ENCODE measurements at regions not wholly inside any gene's neighbourhood (a gene's known extent, or its start where the extent isn't known, plus 50 kb on each side); places are given as distances from the start of the nearest gene placed in this dataset.
"Not testable (repeated sequence)": the region's sequence is repeated elsewhere in the genome, so short reads cannot be mapped to it uniquely, and the experiment has no call there.

GRCh38 chr9:7443541-7443940, 356.0 kb downstream of the DMAC1 start:
- no peaks in the 10 kb centered on the region for H3K36me3 ChIP-seq
- H3K9me3 ChIP-seq = no peaks in the 10 kb centered on the region
- H3K27ac ChIP-seq = no peak overlapping the region
- DNase-seq (ENCODE audit: low spot score in 2 of 2) = no peak
- no peaks in the 10 kb centered on the region for H3K4me1 ChIP-seq
- intact Hi-C loops (cut with DNase I) = no loop called here
- no peak for TF ChIP-seq CTCF (IDR thresholded peaks at IDR 0.05)
- H3K4me3 ChIP-seq = no peak overlapping the region
- no peaks in the 10 kb centered on the region for H3K27me3 ChIP-seq

- H3K27me3 ChIP-seq = no peaks in the 10 kb centered on the region
- H3K9me3 ChIP-seq = no peaks in the 10 kb centered on the region
- no peak for DNase-seq (ENCODE audit: low spot score in 2 of 2)
- intact Hi-C loops (cut with DNase I) = no loop called here
- H3K4me3 ChIP-seq = no peak overlapping the region
- no peaks in the 10 kb centered on the region for H3K4me1 ChIP-seq
- TF ChIP-seq CTCF (IDR thresholded peaks at IDR 0.05) = no peak
- H3K27ac ChIP-seq = no peak overlapping the region
- H3K36me3 ChIP-seq = no peaks in the 10 kb centered on the region
Measured at GRCh38 chr9:7439355-7439995, 360.1 kb downstream of the DMAC1 start.

- Histone ChIP-seq H3K4me3 (no peak overlapping the region), H3K4me1 (no peaks in the 10 kb centered on the region), H3K9me3 (peaks cover 0 to 11% of the 10 kb centered on the region in 2 donors), H3K27ac (no peak overlapping the region), H3K27me3 (no peaks in the 10 kb centered on the region), H3K36me3 (no peaks in the 10 kb centered on the region)
- no peak for DNase-seq (ENCODE audit: low spot score in 2 of 2)
- no peak for TF ChIP-seq CTCF (IDR thresholded peaks at IDR 0.05)
- intact Hi-C loops (cut with DNase I) = no loop called here
Measured at GRCh38 chr9:7436754-7437153, 362.8 kb downstream of the DMAC1 start.

GRCh38 chr9:7433508-7434292, 365.9 kb downstream of the DMAC1 start:
- H3K27ac ChIP-seq = no peak overlapping the region
- H3K27me3 ChIP-seq = no peaks in the 10 kb centered on the region
- DNase-seq (ENCODE audit: low spot score in 2 of 2) = no peak
- intact Hi-C loops (cut with DNase I) = no loop called here
- H3K4me3 ChIP-seq = no peak overlapping the region
- TF ChIP-seq CTCF (IDR thresholded peaks at IDR 0.05) = no peak
- H3K4me1 ChIP-seq = no peaks in the 10 kb centered on the region
- H3K9me3 ChIP-seq = peaks cover 0 to 15% of the 10 kb centered on the region in 2 donors
- H3K36me3 ChIP-seq = no peaks in the 10 kb centered on the region

GRCh38 chr9:7432989-7433388, 366.6 kb downstream of the DMAC1 start:
- no peaks in the 10 kb centered on the region for H3K27me3 ChIP-seq
- TF ChIP-seq CTCF (IDR thresholded peaks at IDR 0.05) = no peak
- H3K9me3 ChIP-seq = peaks cover 0 to 15% of the 10 kb centered on the region in 2 donors
- H3K4me1 ChIP-seq = no peaks in the 10 kb centered on the region
- DNase-seq (ENCODE audit: low spot score in 2 of 2) = no peak
- H3K36me3 ChIP-seq = no peaks in the 10 kb centered on the region
- H3K4me3 ChIP-seq = no peak overlapping the region
- H3K27ac ChIP-seq = no peak overlapping the region
- intact Hi-C loops (cut with DNase I) = no loop called here

- DNase-seq (ENCODE audit: low spot score in 2 of 2); intact Hi-C loops (cut with DNase I); H3K27ac ChIP-seq; H3K4me3 ChIP-seq; H3K9me3 ChIP-seq; H3K4me1 ChIP-seq; H3K36me3 ChIP-seq; H3K27me3 ChIP-seq: not testable (repeated sequence)
Measured at GRCh38 chr9:7417397-7417796, 382.2 kb downstream of the DMAC1 start.
